Peyer's patch (tissue), 4 donors: ENCODE measurements at regions not wholly inside any gene's neighbourhood (a gene's known extent, or its start where the extent isn't known, plus 50 kb on each side); places are given as distances from the start of the nearest gene placed in this dataset.

Experiments used
- DNase-seq, 3 donors: peaks; one replicate each; pipeline ENCODE4 v3.0.0-alpha.2; 2017 to 2019
- H3K27ac ChIP-seq, 4 donors: fragments of 200-600 bp; sonication (generic); one replicate each; pipeline ENCODE4 v1.5.1; 2016 to 2019
- H3K27me3 ChIP-seq, 2 donors: fragments of 200-600 bp; sonication (generic); one replicate each; pipeline ENCODE4 v1.5.1; 2019
- H3K36me3 ChIP-seq, 3 donors: fragments of 200-600 bp; sonication (generic); one replicate each; pipeline ENCODE4 v1.5.1; 2016 to 2019
- H3K4me1 ChIP-seq, 4 donors: fragments of 200-600 bp; sonication (generic); one replicate each; pipeline ENCODE4 v1.5.1; 2016 to 2019
- H3K4me3 ChIP-seq, 4 donors: fragments of 200-600 bp; sonication (generic); 1 replicate in 3 of 4; 2 replicates in 1 of 4; pipeline ENCODE4 v1.5.1; 2016 to 2019; ENCODE audit warnings: mild to moderate bottlenecking in 1 of 4
- H3K9me3 ChIP-seq, 4 donors: fragments of 200-600 bp; sonication (generic); one replicate each; pipeline ENCODE4 v1.5.1; 2016 to 2019; ENCODE audit warnings: mild to moderate bottlenecking in 1 of 4
- POLR2A ChIP-seq, 2 donors: fragments of 450-650 bp; IDR thresholded peaks; one replicate each; pipeline ENCODE4 v1.5.1; 2017; ENCODE audit warnings: antibody characterized with exemption in 2 of 2, mild to moderate bottlenecking in 2 of 2, moderate library complexity in 2 of 2
- TF ChIP-seq, protein P1 (sequence below), 6 experiments: fragments of 450-650 bp in 4 of 6; fragments of 200-600 bp in 2 of 6; sonication (generic) in 1 of 6; IDR thresholded peaks; one replicate each; pipeline ENCODE4 v1.5.1; 2017 to 2019; ENCODE audit warnings: antibody characterized with exemption in 6 of 6, mild to moderate bottlenecking in 3 of 6, moderate library complexity in 1 of 6

DNA sequence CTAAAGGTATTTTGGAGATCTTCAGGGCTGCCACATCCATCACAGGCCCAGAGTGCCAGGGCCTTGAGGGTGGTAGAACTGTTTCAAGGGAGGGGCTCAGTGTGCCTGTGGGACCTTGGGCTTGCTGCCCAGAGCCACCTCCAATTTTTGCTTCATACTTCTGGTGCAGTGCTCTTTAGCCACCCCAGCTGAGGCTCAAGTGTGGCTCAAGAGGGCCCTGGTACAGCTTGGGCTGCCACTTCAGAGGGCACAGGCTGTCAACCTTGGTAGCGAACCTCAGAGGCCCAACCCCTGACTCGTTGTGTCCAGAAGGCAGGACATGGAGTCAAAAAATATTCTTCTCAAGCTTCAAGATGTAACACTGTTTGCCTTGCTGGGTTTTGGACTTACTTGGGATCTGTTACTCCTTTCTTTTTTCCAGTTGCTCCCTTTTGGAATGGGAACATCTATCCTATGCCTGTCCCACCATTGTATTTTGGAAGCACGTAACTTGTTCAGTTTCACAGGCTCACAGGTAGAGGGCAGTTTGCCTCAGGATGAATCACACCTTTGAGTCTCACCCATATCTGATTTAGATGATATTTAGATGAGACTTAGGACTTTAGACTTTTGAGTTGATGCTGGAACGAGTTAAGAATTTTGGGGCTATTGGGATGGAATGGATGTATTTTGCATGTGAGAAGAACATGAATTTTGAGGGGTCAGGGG lies 224.8 kb downstream of the RPS24 start:
- Histone ChIP-seq H3K9me3 (no peaks in the 10 kb centered on the region), H3K36me3 (no peaks in the 10 kb centered on the region), H3K4me1 (no peaks in the 10 kb centered on the region), H3K27me3 (no peaks in the 10 kb centered on the region), H3K27ac (no peak overlapping the region), H3K4me3 (no peak overlapping the region)
- no peak for TF ChIP-seq POLR2A (IDR thresholded peaks at IDR 0.05)
- TF ChIP-seq, protein P1, sequence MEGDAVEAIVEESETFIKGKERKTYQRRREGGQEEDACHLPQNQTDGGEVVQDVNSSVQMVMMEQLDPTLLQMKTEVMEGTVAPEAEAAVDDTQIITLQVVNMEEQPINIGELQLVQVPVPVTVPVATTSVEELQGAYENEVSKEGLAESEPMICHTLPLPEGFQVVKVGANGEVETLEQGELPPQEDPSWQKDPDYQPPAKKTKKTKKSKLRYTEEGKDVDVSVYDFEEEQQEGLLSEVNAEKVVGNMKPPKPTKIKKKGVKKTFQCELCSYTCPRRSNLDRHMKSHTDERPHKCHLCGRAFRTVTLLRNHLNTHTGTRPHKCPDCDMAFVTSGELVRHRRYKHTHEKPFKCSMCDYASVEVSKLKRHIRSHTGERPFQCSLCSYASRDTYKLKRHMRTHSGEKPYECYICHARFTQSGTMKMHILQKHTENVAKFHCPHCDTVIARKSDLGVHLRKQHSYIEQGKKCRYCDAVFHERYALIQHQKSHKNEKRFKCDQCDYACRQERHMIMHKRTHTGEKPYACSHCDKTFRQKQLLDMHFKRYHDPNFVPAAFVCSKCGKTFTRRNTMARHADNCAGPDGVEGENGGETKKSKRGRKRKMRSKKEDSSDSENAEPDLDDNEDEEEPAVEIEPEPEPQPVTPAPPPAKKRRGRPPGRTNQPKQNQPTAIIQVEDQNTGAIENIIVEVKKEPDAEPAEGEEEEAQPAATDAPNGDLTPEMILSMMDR (IDR thresholded peaks at IDR 0.05) = peak in 3 of 6 experiments; percentile 26 to 37 (median 35)
- DNase-seq = no peak

DNA sequence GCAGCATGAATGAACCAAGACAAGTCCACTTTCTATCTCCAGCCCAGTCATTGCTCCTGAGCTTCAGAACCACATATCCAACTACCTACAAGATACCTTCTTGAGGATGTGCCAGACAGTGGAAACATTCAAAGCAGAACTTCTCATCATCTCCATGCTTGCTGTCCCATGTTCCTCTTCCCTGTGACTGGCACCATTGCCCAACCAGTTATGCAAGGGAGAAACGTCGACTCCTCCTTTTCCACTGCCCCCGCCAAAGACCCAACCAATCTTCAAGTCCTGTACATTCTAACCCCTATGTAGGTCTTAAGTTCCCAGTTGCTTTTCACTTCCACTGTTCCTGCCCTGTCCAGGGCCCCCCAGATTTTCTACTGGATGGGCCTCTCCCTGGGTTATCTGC lies 225.7 kb downstream of the RPS24 start:
- Histone ChIP-seq H3K4me1 (no peaks in the 10 kb centered on the region), H3K36me3 (no peaks in the 10 kb centered on the region), H3K9me3 (no peaks in the 10 kb centered on the region), H3K27me3 (no peaks in the 10 kb centered on the region), H3K4me3 (no peak overlapping the region), H3K27ac (no peak overlapping the region)
- TF ChIP-seq POLR2A (IDR thresholded peaks at IDR 0.05) = no peak
- TF ChIP-seq, protein P1 (IDR thresholded peaks at IDR 0.05) = no peak
- no peak for DNase-seq

GRCh38 chr10:78260141-78260540 lies 226.5 kb downstream of the RPS24 start:
- no peak for DNase-seq
- Histone ChIP-seq H3K27ac (no peak overlapping the region), H3K4me1 (no peaks in the 10 kb centered on the region), H3K4me3 (no peak overlapping the region), H3K27me3 (no peaks in the 10 kb centered on the region), H3K36me3 (no peaks in the 10 kb centered on the region), H3K9me3 (no peaks in the 10 kb centered on the region)
- TF ChIP-seq POLR2A (IDR thresholded peaks at IDR 0.05) = no peak
- TF ChIP-seq, protein P1 (IDR thresholded peaks at IDR 0.05) = no peak

- TF ChIP-seq, protein P1 (IDR thresholded peaks at IDR 0.05) = no peak
- TF ChIP-seq POLR2A (IDR thresholded peaks at IDR 0.05) = no peak
- no peak for DNase-seq
- H3K4me3 ChIP-seq = no peak overlapping the region
- no peak overlapping the region for H3K27ac ChIP-seq
- no peaks in the 10 kb centered on the region for H3K4me1 ChIP-seq
- no peaks in the 10 kb centered on the region for H3K9me3 ChIP-seq
- H3K36me3 ChIP-seq = no peaks in the 10 kb centered on the region
- no peaks in the 10 kb centered on the region for H3K27me3 ChIP-seq
These were observed 227.0 kb downstream of the RPS24 start for GRCh38 chr10:78260680-78261079.

- H3K9me3 ChIP-seq = no peaks in the 10 kb centered on the region
- no peaks in the 10 kb centered on the region for H3K36me3 ChIP-seq
- no peak overlapping the region for H3K4me3 ChIP-seq
- no peaks in the 10 kb centered on the region for H3K27me3 ChIP-seq
- TF ChIP-seq POLR2A (IDR thresholded peaks at IDR 0.05) = no peak
- TF ChIP-seq, protein P1 (IDR thresholded peaks at IDR 0.05) = no peak
- H3K4me1 ChIP-seq = no peaks in the 10 kb centered on the region
- DNase-seq = no peak
- H3K27ac ChIP-seq = no peak overlapping the region
These were observed 227.6 kb downstream of the RPS24 start for GRCh38 chr10:78261291-78261690.
